ENCODE measurements at regions not wholly inside any gene's neighbourhood (a gene's known extent, or its start where the extent isn't known, plus 50 kb on each side); places are given as distances from the start of the nearest gene placed in this dataset.
"Not testable (repeated sequence)": the region's sequence is repeated elsewhere in the genome, so short reads cannot be mapped to it uniquely, and the experiment has no call there.

DNA sequence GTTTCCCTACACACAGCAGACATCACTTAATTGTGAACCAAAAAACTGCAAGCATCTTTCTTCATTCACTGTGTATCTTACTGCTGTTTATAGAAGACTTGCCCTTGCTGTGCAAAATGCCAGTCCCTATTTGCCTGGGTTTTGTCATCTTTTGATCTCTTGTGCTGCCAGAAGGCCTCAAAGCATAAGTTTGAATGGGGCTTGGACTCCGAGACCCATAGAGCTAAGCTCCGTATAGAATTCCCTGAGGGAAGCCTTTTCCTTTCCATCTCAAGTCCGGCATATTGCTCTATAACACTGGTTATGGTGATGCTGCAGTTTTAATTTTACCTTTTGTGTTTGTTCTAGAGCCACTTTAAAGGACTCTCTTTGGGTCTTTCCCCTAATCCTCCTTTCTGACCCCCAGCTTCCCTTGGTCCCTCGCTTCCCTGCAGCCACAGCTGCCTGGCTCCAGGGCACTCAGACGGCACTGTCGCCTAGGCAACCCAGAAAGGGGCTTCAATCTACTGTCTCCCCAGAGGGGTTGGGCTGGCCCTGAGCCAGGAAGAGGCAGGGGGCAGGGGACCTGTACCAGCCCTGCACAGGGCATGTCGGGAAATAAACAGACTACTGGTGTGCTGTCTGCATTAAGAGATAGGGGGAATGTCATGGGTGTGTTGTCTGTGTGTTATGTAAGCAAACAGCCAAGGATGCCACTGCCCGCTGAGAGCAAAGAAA lies 73.4 kb upstream of the MELK start:
- Histone ChIP-seq H3K4me1 (no peaks in the 10 kb centered on the region), H3K9me3 (no peaks in the 10 kb centered on the region), H3K4me3 (no peak overlapping the region), H3K36me3 (no peaks in the 10 kb centered on the region), H3K27ac (no peak overlapping the region), H3K27me3 (no peaks in the 10 kb centered on the region)
- no peak for TF ChIP-seq CTCF (IDR thresholded peaks at IDR 0.05)
- no peak for DNase-seq
- intact Hi-C loops (cut with DNase I; ENCODE audit: low total_unique reads) = no loop called here

- DNase-seq; intact Hi-C loops (cut with DNase I; ENCODE audit: low total_unique reads); H3K9me3 ChIP-seq; H3K36me3 ChIP-seq; H3K4me1 ChIP-seq; H3K27ac ChIP-seq; H3K27me3 ChIP-seq; H3K4me3 ChIP-seq: not testable (repeated sequence)
These were observed 79.1 kb upstream of the MELK start for GRCh38 chr9:36493564-36493963.

DNA sequence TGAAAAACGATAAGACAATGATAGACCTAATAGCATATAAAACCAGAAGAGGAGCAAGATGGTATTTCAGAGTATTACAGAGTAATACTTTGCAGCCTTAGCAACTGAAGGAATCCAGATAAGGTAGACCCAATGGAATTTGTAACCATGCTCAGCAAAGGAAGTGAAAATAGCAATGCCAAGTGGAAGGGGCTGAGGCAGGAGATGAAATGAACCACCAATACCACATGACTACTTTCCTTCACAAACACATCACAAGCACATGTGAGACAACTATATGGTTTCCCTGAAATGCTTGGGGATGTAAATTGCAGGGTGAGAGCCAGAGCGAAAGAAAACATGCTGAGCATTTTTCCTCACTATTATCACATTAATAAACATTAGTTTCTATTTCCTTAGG lies 79.8 kb upstream of the MELK start:
- no peaks in the 10 kb centered on the region for H3K27me3 ChIP-seq
- no peak for TF ChIP-seq CTCF (IDR thresholded peaks at IDR 0.05)
- no peak for DNase-seq
- no peak overlapping the region for H3K4me3 ChIP-seq
- intact Hi-C loops (cut with DNase I; ENCODE audit: low total_unique reads) = no loop called here
- H3K4me1 ChIP-seq = peaks cover 0 to 12% (median 7%) of the 10 kb centered on the region in 4 donors
- no peaks in the 10 kb centered on the region for H3K9me3 ChIP-seq
- no peaks in the 10 kb centered on the region for H3K36me3 ChIP-seq
- no peak overlapping the region for H3K27ac ChIP-seq

- Histone ChIP-seq H3K27me3 (no peaks in the 10 kb centered on the region), H3K27ac (peak overlapping the region; percentile 91 to 92), H3K4me3 (no peak overlapping the region), H3K36me3 (no peaks in the 10 kb centered on the region), H3K9me3 (no peaks in the 10 kb centered on the region), H3K4me1 (peaks cover 0 to 26% (median 18%) of the 10 kb centered on the region in 4 donors)
- intact Hi-C loops (cut with DNase I; ENCODE audit: low total_unique reads) = loop anchor here (5.0 to 10.0 kb wide), 2 partner anchors 75 to 87 kb away; partner anchors contain the start of gene RNF38
- TF ChIP-seq CTCF (IDR thresholded peaks at IDR 0.05) = no peak
- DNase-seq = no peak
These were observed 83.2 kb upstream of the MELK start for GRCh38 chr9:36489453-36489852.

DNA sequence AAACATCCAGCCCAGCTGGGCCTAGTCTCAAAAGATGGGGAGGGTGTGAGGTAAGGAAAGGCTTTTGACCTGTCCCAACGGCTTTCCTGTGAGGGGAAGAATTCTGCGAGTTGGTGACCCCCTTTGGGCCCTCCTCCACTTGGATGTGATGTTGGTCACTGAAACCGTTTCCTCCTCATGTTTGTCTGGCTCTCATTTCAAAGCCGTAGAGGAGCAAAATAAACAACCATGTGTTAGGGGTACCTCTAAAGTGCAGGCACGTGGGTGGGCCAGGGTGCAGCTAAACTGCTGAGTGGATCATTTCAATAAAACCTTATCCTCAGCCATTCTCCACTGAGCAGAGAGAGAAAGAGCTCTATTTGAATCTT lies 84.3 kb upstream of the MELK start:
- peak overlapping the region; percentile 98 for H3K4me3 ChIP-seq
- H3K36me3 ChIP-seq = no peaks in the 10 kb centered on the region
- no peaks in the 10 kb centered on the region for H3K9me3 ChIP-seq
- no peak for DNase-seq
- TF ChIP-seq CTCF (IDR thresholded peaks at IDR 0.05) = no peak
- peaks cover 0 to 26% (median 18%) of the 10 kb centered on the region in 4 donors for H3K4me1 ChIP-seq
- intact Hi-C loops (cut with DNase I; ENCODE audit: low total_unique reads) = loop anchor here (5.0 to 10.0 kb wide), 2 partner anchors 76 to 86 kb away; partner anchors contain the start of gene RNF38
- no peaks in the 10 kb centered on the region for H3K27me3 ChIP-seq
- peak overlapping the region; percentile 91 to 92 for H3K27ac ChIP-seq

DNA sequence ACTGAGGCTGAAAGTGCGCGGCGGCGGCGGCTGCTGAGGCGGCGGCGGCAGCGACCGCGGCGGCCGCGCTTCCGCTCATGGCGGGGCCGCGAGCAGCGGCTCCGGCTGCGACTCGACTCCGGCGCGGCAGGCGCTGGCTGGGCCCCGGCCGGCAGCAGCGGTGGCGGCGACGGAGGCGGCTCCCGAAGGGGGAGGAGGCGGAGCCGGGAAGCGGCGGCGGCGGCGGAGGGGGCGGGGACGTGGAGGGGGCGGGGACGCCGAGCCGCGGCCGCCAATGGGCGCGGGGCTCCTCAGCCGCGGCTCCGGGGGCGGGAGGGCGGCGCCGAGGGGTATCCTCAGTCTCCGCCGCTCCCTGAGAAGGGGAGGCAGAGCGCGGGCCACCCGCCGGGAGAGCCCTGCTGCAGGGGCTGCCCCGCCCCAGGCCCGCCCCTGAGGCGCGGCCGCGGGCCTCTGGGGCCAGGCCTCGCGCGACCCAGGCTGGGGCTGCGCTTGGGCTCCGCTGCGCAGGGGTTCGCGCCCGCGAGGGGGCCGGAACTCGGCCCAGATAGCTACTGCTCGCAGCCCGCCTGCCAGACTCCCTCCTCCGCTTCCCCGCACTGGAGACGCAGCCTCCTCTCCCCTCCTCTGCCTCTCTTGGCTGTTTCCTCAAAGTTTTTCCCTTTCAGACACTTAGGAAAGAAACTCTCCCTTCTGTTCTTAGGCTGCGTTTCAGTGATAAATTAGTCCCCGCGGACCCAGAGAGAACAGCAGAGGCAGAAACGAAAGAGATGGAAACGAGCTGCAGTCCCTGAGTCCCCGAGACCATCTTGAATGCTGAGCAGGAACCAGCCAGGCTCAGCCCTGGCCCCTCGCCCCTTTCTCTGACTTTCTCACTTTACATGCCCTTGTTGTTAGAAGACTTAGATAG lies 85.0 kb upstream of the MELK start:
- peak in 1 of 2 experiments; percentile 24 for TF ChIP-seq CTCF (IDR thresholded peaks at IDR 0.05)
- Histone ChIP-seq H3K9me3 (no peaks in the 10 kb centered on the region), H3K27me3 (no peaks in the 10 kb centered on the region), H3K27ac (peak overlapping the region; percentile 91 to 92), H3K4me1 (peaks cover 0 to 26% (median 18%) of the 10 kb centered on the region in 4 donors), H3K36me3 (no peaks in the 10 kb centered on the region), H3K4me3 (peak overlapping the region; percentile 98)
- peak; percentile 87 to 96 for DNase-seq
- intact Hi-C loops (cut with DNase I; ENCODE audit: low total_unique reads) = loop anchor here (5.0 to 10.0 kb wide), 2 partner anchors 77 to 85 kb away; partner anchors contain the start of gene RNF38
